ENCODE measurements at regions not wholly inside any gene's neighbourhood (a gene's known extent, or its start where the extent isn't known, plus 50 kb on each side); places are given as distances from the start of the nearest gene placed in this dataset.
"Not testable (repeated sequence)": the region's sequence is repeated elsewhere in the genome, so short reads cannot be mapped to it uniquely, and the experiment has no call there.

GRCh38 chrX:118286066-118286762 is 59.7 kb upstream of the WDR44 start:
- ChIA-PET POLR2A (ENCODE audit: low non-redundant PET) (no interaction called here), CTCF (interaction anchor here (0.5 to 0.6 kb wide), 2 partner anchors 12 to 279 kb away, joined by 3 read pairs; no protein-coding TSS in a partner anchor)
- H3K27ac ChIP-seq: no peak overlapping the region
- TF ChIP-seq CTCF (conservative IDR thresholded peaks at IDR 0.05; ENCODE audit: low read depth): no peak
- DNase-seq (ENCODE audit: low spot score): no peak

GRCh38 chrX:118295818-118296217 is 50.1 kb upstream of the WDR44 start:
- POLR2A ChIA-PET (ENCODE audit: low non-redundant PET); DNase-seq (ENCODE audit: low spot score); CTCF ChIA-PET: not testable (repeated sequence)

More at GRCh38 chrX:118295818-118296217, 50.1 kb upstream of the WDR44 start:
- not testable (repeated sequence) for H3K27ac ChIP-seq

Data from RWPE1 (cell line).